HG03520 (cell line): ENCODE measurements at regions not wholly inside any gene's neighbourhood (a gene's known extent, or its start where the extent isn't known, plus 50 kb on each side); places are given as distances from the start of the nearest gene placed in this dataset.

Source experiments
- ATAC-seq: cut with Tn5 transposase; IDR thresholded peaks from one replicate; pipeline ENCODE4 v1.9.1; 2021; ENCODE audit warnings: mild to moderate bottlenecking, moderate library complexity; ENCODE audit not compliant: unreplicated experiment

- ATAC-seq: no peak
Observed at GRCh38 chr4:183763990-183764754, 105.1 kb downstream of the TRAPPC11 start.

GRCh38 chr4:183765251-183765911 lies 106.3 kb downstream of the TRAPPC11 start:
- ATAC-seq: no peak

GRCh38 chr4:183766140-183766539 lies 107.0 kb downstream of the TRAPPC11 start:
- ATAC-seq: no peak

- no peak for ATAC-seq
Observed at GRCh38 chr4:183770906-183771305, 111.8 kb downstream of the TRAPPC11 start.

- ATAC-seq: no peak
Observed at GRCh38 chr4:183772361-183772760, 113.3 kb downstream of the TRAPPC11 start.

- no peak for ATAC-seq
Observed at GRCh38 chr4:183773790-183774189, 114.7 kb downstream of the TRAPPC11 start.

- ATAC-seq: no peak
Observed at GRCh38 chr4:183783306-183783705, 121.8 kb upstream of the STOX2 start.

- no peak for ATAC-seq
Observed at GRCh38 chr4:183783991-183784553, 121.0 kb upstream of the STOX2 start.

GRCh38 chr4:183788308-183788905 lies 116.7 kb upstream of the STOX2 start:
- no peak for ATAC-seq

GRCh38 chr4:183789657-183790056 lies 115.5 kb upstream of the STOX2 start:
- no peak for ATAC-seq

- ATAC-seq: no peak
Observed at GRCh38 chr4:183790661-183791060, 114.4 kb upstream of the STOX2 start.

GRCh38 chr4:183797011-183797444 lies 108.1 kb upstream of the STOX2 start:
- ATAC-seq: no peak

GRCh38 chr4:183797445-183798300 lies 107.4 kb upstream of the STOX2 start:
- no peak for ATAC-seq

- no peak for ATAC-seq
Observed at GRCh38 chr4:183798301-183799253, 106.5 kb upstream of the STOX2 start.

GRCh38 chr4:183801457-183802165 lies 103.5 kb upstream of the STOX2 start:
- ATAC-seq: no peak

- no peak for ATAC-seq
Observed at GRCh38 chr4:183806341-183806740, 98.8 kb upstream of the STOX2 start.

- ATAC-seq: no peak
Observed at GRCh38 chr4:183807420-183808096, 97.5 kb upstream of the STOX2 start.

GRCh38 chr4:183808097-183808456 lies 97.0 kb upstream of the STOX2 start:
- ATAC-seq: no peak

GRCh38 chr4:183812567-183812966 lies 92.5 kb upstream of the STOX2 start:
- ATAC-seq: no peak
